Hepatocyte (in vitro differentiated cells): ENCODE measurements at regions not wholly inside any gene's neighbourhood (a gene's known extent, or its start where the extent isn't known, plus 50 kb on each side); places are given as distances from the start of the nearest gene placed in this dataset.
"Not testable (repeated sequence)": the region's sequence is repeated elsewhere in the genome, so short reads cannot be mapped to it uniquely, and the experiment has no call there.

Experiments used
- CTCF ChIP-seq: fragments of 200-600 bp; sonication (generic); IDR thresholded peaks from 2 replicates; pipeline ENCODE4 v1.5.1; 2016; ENCODE audit warnings: antibody characterized with exemption, mild to moderate bottlenecking; ENCODE audit not compliant: poor library complexity
- EZH2 ChIP-seq: fragments of 200-600 bp; sonication (generic); IDR thresholded peaks from 2 replicates; pipeline ENCODE4 v1.6.1; 2016; ENCODE audit warnings: antibody characterized with exemption, mild to moderate bottlenecking, borderline replicate concordance

DNA sequence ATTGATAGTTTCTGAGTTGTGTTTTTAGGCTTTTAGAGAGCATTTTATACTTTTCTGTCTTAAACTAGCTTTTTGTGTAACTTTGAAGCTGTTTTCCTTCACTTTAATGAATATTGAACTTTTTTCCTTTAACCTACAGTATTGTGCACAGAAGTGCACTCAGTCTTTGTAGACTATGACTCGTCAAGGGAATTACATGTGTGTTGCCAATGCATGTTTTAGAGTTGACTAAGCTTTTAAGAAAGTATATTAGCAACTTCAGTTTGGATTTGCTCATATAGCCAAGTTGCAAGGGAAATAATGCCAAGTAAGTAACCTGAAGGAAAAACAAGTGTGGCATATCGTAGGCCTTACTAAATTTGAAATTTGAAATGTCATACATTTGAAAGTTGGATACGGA, 55.0 kb upstream of the PARP4 start:
- not testable (repeated sequence) for TF ChIP-seq EZH2, CTCF
